RPMI7951 (cell line): ENCODE measurements at regions not wholly inside any gene's neighbourhood (a gene's known extent, or its start where the extent isn't known, plus 50 kb on each side); places are given as distances from the start of the nearest gene placed in this dataset.
"Not testable (repeated sequence)": the region's sequence is repeated elsewhere in the genome, so short reads cannot be mapped to it uniquely, and the experiment has no call there.

ENCODE experiments used
- DNase-seq: peaks from one replicate; pipeline ENCODE4 v3.0.0-alpha.2; 2012; ENCODE audit warnings: low read depth

GRCh38 chr4:85106166-85106565, 139.7 kb upstream of the WDFY3 start:
- DNase-seq: no peak

GRCh38 chr4:85106805-85107336, 140.4 kb upstream of the WDFY3 start:
- DNase-seq: no peak

- DNase-seq: peak; percentile 14
Observed at GRCh38 chr4:85107553-85107952, 141.1 kb upstream of the WDFY3 start.

GRCh38 chr4:85113706-85114105, 147.2 kb upstream of the WDFY3 start:
- DNase-seq: peak; percentile 1

GRCh38 chr4:85114526-85114925, 148.0 kb upstream of the WDFY3 start:
- no peak for DNase-seq

- DNase-seq: no peak
Observed at GRCh38 chr4:85116008-85116407, 149.5 kb upstream of the WDFY3 start.

- DNase-seq: no peak
Observed at GRCh38 chr4:85125688-85126087, 159.2 kb upstream of the WDFY3 start.

- DNase-seq: no peak
Observed at GRCh38 chr4:85126991-85127591, 160.6 kb upstream of the WDFY3 start.

GRCh38 chr4:85127653-85128052, 161.2 kb upstream of the WDFY3 start:
- DNase-seq: peak; percentile 39

- DNase-seq: no peak
Observed at GRCh38 chr4:85128246-85129204, 162.0 kb upstream of the WDFY3 start.

- not testable (repeated sequence) for DNase-seq
Observed at GRCh38 chr4:85129354-85130125, 163.1 kb upstream of the WDFY3 start.

- DNase-seq: no peak
Observed at GRCh38 chr4:85132117-85132516, 165.6 kb upstream of the WDFY3 start.

- DNase-seq: no peak
Observed at GRCh38 chr4:85132570-85132969, 166.1 kb upstream of the WDFY3 start.

- DNase-seq: not testable (repeated sequence)
Observed at GRCh38 chr4:85139749-85140148, 173.3 kb upstream of the WDFY3 start.

GRCh38 chr4:85142451-85142850, 176.0 kb upstream of the WDFY3 start:
- no peak for DNase-seq

GRCh38 chr4:85147481-85148076, 181.1 kb upstream of the WDFY3 start:
- DNase-seq: peak; percentile 57

GRCh38 chr4:85149676-85150075, 183.2 kb upstream of the WDFY3 start:
- DNase-seq: peak; percentile 49

GRCh38 chr4:85151371-85151770, 184.9 kb upstream of the WDFY3 start:
- DNase-seq: no peak

GRCh38 chr4:85151786-85152185, 185.3 kb upstream of the WDFY3 start:
- DNase-seq: no peak

- no peak for DNase-seq
Observed at GRCh38 chr4:85152480-85152879, 186.0 kb upstream of the WDFY3 start.

- no peak for DNase-seq
Observed at GRCh38 chr4:85153221-85153620, 186.7 kb upstream of the WDFY3 start.

- no peak for DNase-seq
Observed at GRCh38 chr4:85154591-85154990, 188.1 kb upstream of the WDFY3 start.
